AG10803 (cell line): ENCODE measurements at regions not wholly inside any gene's neighbourhood (a gene's known extent, or its start where the extent isn't known, plus 50 kb on each side); places are given as distances from the start of the nearest gene placed in this dataset.

ENCODE experiments used
- DNase-seq: peaks from one replicate; pipeline ENCODE4 v3.0.0; 2010; ENCODE audit warnings: low read depth
- H3K4me3 ChIP-seq: 2 replicates; pipeline ENCODE4 v1.5.1; 2011; ENCODE audit warnings: mild to moderate bottlenecking, low read length, control low read depth
- TF ChIP-seq, protein P1 (sequence below): conservative IDR thresholded peaks from 2 replicates; pipeline ENCODE4 v1.5.1; 2011; ENCODE audit warnings: mild to moderate bottlenecking, low read length, control low read depth, inconsistent platforms

DNA sequence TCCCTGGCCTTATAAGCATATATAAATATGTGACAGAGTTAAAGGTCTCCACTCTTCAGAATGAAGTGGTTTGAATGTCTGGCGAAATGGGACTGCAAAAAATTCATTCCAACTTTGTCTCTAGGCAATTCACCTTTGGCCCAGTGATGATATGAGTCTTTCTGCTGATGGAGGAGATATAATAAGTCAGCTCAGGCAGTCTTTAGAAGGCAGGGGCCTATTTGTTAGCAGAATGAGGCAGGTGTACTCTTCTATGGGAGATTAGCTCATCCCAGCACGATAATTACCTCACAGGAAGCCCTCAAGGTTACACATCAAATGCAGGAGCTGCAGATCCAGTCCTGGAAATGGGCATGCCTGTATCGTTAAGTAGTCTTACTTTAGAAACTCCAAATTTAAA lies 300.5 kb downstream of the NR2F1-AS1 start:
- H3K4me3 ChIP-seq = no peak overlapping the region
- DNase-seq = no peak
- TF ChIP-seq, protein P1, sequence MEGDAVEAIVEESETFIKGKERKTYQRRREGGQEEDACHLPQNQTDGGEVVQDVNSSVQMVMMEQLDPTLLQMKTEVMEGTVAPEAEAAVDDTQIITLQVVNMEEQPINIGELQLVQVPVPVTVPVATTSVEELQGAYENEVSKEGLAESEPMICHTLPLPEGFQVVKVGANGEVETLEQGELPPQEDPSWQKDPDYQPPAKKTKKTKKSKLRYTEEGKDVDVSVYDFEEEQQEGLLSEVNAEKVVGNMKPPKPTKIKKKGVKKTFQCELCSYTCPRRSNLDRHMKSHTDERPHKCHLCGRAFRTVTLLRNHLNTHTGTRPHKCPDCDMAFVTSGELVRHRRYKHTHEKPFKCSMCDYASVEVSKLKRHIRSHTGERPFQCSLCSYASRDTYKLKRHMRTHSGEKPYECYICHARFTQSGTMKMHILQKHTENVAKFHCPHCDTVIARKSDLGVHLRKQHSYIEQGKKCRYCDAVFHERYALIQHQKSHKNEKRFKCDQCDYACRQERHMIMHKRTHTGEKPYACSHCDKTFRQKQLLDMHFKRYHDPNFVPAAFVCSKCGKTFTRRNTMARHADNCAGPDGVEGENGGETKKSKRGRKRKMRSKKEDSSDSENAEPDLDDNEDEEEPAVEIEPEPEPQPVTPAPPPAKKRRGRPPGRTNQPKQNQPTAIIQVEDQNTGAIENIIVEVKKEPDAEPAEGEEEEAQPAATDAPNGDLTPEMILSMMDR = no peak

DNA sequence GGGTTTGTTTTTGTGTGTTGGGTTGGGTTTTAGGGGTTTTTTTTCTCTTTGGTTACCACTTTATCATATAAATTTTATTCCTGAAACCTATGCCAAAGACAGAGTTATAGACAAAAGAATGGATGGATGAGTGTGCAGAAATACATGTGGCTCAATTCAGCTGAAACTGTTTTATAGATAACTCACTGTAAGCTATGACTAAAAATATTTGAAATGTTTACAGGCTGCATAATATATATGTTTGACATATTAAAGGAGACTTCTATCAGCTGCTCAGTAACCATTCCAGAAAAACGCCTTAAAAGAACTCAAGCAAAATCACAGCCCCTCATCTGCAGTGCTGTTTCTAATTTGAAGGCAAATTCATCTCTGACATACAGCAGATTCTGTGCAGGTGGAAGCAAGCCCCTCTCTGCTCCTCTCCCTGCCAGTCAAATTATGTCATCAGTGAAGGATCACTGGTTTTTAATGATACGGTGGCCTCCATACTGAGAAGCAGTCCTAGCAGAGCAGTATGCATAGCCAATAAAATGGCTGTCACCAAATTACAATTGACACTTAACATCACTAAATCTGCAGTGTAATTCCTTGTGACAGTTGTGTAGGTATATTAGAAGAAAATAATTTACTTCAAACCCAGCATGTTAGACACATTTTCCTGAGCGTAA lies 301.6 kb downstream of the NR2F1-AS1 start:
- TF ChIP-seq, protein P1 = no peak
- no peak overlapping the region for H3K4me3 ChIP-seq
- DNase-seq = peak; percentile 23

DNA sequence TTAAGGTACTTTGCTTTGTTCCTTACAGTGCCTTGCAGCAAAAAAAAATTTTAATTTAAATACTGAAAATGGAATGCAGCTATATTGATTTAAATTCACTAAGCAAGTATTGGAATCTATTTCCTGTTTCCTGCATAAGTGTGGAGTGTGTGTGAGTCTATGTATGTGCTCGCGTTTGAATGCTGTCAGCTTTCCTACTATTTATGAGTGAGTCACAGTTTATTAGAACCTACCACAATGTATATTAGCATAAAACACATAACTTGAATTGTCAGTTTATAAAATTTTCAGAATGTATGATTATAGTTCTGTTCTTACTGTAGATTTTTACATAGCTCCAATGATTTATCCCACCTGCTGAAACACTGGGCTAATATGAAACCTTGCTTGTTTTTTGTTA lies 302.1 kb downstream of the NR2F1-AS1 start:
- no peak for DNase-seq
- H3K4me3 ChIP-seq = no peak overlapping the region
- TF ChIP-seq, protein P1 = no peak

DNA sequence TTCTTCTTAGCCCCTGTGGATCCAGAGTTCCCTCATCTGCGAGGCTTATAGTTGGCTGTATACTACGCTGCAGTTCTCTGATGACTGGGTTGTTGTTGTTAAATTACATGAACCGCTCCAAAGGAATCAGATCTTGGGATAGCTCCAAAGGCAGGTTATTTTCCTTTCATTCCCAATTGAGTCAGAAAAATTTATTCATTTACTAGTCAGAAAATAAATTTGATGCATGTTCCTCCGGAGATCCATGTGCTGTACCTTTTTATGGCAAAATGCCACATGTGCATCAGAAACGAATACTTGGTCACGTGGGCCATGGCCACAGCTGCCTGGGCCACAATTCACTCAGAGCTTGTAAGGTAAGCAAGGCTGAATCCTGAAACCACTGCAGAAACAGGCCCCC lies 304.0 kb downstream of the NR2F1-AS1 start:
- H3K4me3 ChIP-seq = no peak overlapping the region
- no peak for DNase-seq
- TF ChIP-seq, protein P1 = no peak

DNA sequence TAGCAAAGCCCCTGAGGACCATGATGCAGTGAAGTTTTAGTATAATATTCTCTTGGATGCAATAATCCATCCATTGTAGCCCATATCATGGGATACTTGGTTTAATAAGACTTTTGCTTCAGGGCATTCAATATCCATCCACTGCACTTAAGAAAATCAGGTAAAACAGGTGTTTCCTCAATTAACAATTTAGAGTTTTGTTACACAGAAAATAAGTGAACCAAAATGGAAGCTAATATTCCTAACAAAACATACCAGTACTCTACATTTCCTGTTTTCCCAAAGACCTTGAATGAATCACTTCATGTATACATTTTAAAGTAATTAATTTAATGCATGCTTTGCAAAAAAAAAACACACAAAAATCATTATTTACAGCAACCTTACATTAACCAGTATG lies 305.6 kb downstream of the NR2F1-AS1 start:
- H3K4me3 ChIP-seq = no peak overlapping the region
- TF ChIP-seq, protein P1 = no peak
- no peak for DNase-seq

DNA sequence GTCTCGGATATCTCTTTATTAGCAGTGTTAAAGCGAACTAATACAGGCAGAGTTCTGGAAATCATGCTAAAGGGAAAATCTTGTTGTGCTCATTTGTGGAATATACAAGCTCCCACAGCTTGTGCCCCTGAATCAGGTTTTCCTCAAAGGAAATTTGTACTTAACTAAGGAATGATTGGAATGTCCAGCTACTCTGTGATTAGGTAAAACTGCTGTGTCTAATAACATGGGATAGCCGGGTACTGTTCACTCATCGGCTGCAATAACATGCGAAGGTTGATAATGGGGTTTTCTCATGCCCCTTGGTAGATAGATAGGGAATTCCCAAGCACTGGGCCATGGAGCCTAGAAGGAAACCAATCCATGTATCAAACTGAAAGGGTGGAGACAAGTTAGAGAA lies 306.7 kb downstream of the NR2F1-AS1 start:
- TF ChIP-seq, protein P1 = no peak
- peak; percentile 41 for DNase-seq
- no peak overlapping the region for H3K4me3 ChIP-seq

DNA sequence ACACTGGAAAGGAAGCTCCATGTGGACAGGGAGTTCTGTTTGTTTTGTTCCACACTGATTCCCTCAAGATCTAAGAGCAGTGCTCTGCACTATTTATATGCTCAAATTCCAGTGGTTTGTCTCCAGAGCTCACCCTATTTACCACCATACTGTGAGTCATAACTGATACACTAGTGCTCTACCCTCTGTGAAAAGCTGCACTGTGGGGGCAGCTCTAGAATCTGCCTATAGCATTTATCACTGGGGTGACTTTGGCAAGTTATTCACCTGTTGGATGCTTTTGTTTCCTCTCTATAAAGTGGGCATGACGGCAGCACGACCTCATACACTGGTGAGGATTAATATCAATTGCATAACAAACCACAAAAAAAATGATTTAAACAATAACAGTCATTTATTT lies 307.8 kb downstream of the NR2F1-AS1 start:
- DNase-seq = peak; percentile 61
- no peak overlapping the region for H3K4me3 ChIP-seq
- TF ChIP-seq, protein P1 = no peak
